ENCODE measurements at regions not wholly inside any gene's neighbourhood (a gene's known extent, or its start where the extent isn't known, plus 50 kb on each side); places are given as distances from the start of the nearest gene placed in this dataset.

DNA sequence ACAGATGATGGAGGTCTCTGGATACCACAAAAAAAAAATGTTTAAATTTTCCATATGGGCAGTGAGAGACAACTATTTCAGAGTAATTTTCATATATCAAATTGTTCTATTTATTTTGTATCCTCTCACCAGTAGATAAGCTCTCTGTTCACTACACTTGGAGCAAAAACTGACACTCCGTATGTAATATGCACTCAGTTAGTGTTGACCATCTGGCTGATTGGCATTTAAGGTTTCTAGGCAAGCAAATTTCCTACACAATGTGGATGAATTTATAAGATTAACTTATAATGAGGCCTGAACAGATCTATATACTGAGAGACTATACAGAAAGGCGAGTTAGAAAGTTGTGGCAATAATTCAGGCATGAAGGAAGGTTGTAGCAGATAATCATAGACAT is 836.5 kb upstream of the SEMA6D start:
- no peaks in the 10 kb centered on the region for H3K9me3 ChIP-seq (ENCODE audit: control insufficient read depth, insufficient read depth, low read length)
- no peak overlapping the region for H3K4me2 ChIP-seq (ENCODE audit: low read depth, low read length)
- intact Hi-C loops (cut with micrococcal nuclease) (no loop called here), in situ Hi-C loops (cut with MboI; ENCODE audit: low sequenced_read_pairs) (no loop called here), dilution Hi-C loops (cut with HindIII; ENCODE audit: low sequenced_read_pairs, unreplicated experiment) (no loop called here)
- no peak overlapping the region for H3K27ac ChIP-seq (ENCODE audit: insufficient read depth, low read length)
- no peaks in the 10 kb centered on the region for H3K9me1 ChIP-seq (ENCODE audit: insufficient read depth, low read length)
- no peak overlapping the region for H3K4ac ChIP-seq (ENCODE audit: low read depth, low read length)
- no peak overlapping the region for H4K5ac ChIP-seq (ENCODE audit: low read depth, low read length)
- H4K20me1 ChIP-seq (ENCODE audit: insufficient read depth, low read length): no peaks in the 10 kb centered on the region
- no peak overlapping the region for H2AFZ ChIP-seq (replicated peaks; ENCODE audit: low read length, poor library complexity)
- H4K91ac ChIP-seq (ENCODE audit: insufficient read depth, low read depth, low read length): no peak overlapping the region
- H3K4me1 ChIP-seq (ENCODE audit: control insufficient read depth, insufficient read depth, low read length): no peaks in the 10 kb centered on the region
- H2BK20ac ChIP-seq (ENCODE audit: low read depth, low read length): no peak overlapping the region
- H3K56ac ChIP-seq (ENCODE audit: extremely low read depth, insufficient read depth, low read length): no peak overlapping the region
- no peak overlapping the region for H2BK5ac ChIP-seq (ENCODE audit: low read depth, low read length, poor library complexity, severe bottlenecking)
- H3K36me3 ChIP-seq (ENCODE audit: control insufficient read depth, insufficient read depth, low read length): no peaks in the 10 kb centered on the region
- no peak overlapping the region for H3K23ac ChIP-seq (ENCODE audit: low read depth, low read length)
- H3K79me1 ChIP-seq (ENCODE audit: low read depth in 1 of 2, low read length in 2 of 2): no peaks in the 10 kb centered on the region
- H2AK5ac ChIP-seq (ENCODE audit: low read depth, low read length): no peak overlapping the region
- no peak overlapping the region for H2BK120ac ChIP-seq (ENCODE audit: low read depth, low read length)
- ChIA-PET POLR2A (ENCODE audit: unreplicated experiment) (no interaction called here), CTCF (no interaction called here)
- no peak for DNase-seq
- H3K27me3 ChIP-seq (ENCODE audit: control insufficient read depth, insufficient read depth, low read length): no peaks in the 10 kb centered on the region
- no peak for ATAC-seq (ENCODE audit: low read depth)
- H2BK15ac ChIP-seq (ENCODE audit: low read depth, low read length): no peak overlapping the region
- no peak overlapping the region for H4K8ac ChIP-seq (ENCODE audit: low read depth in 2 of 2, low read length in 2 of 2)
- no peak overlapping the region for H3K18ac ChIP-seq (ENCODE audit: low read depth, low read length)
- H3K9ac ChIP-seq (ENCODE audit: low read depth, low read length): no peak overlapping the region
- H3K14ac ChIP-seq (replicated peaks; ENCODE audit: low read depth, low read length): no peak overlapping the region
- WGBS, 2 experiments (ENCODE audit: extremely low coverage in 2 of 2, insufficient read length in 1 of 2): no CpG with 5 or more reads among the region's 2 CpGs
- no peak overlapping the region for H2AK9ac ChIP-seq (replicated peaks; ENCODE audit: low read depth, low read length, poor library complexity)
- BruUV-seq (replicated peaks): no TSS peak
- TF ChIP-seq POLR2A (IDR thresholded peaks at IDR 0.05; ENCODE audit: low read depth, low read length): no peak
- TF ChIP-seq MAFK (IDR thresholded peaks at IDR 0.05; ENCODE audit: low read depth, low read length): no peak
- no peak for TF ChIP-seq RCOR1 (IDR thresholded peaks at IDR 0.05; ENCODE audit: insufficient replicate concordance, low read length)
- TF ChIP-seq, protein P1, sequence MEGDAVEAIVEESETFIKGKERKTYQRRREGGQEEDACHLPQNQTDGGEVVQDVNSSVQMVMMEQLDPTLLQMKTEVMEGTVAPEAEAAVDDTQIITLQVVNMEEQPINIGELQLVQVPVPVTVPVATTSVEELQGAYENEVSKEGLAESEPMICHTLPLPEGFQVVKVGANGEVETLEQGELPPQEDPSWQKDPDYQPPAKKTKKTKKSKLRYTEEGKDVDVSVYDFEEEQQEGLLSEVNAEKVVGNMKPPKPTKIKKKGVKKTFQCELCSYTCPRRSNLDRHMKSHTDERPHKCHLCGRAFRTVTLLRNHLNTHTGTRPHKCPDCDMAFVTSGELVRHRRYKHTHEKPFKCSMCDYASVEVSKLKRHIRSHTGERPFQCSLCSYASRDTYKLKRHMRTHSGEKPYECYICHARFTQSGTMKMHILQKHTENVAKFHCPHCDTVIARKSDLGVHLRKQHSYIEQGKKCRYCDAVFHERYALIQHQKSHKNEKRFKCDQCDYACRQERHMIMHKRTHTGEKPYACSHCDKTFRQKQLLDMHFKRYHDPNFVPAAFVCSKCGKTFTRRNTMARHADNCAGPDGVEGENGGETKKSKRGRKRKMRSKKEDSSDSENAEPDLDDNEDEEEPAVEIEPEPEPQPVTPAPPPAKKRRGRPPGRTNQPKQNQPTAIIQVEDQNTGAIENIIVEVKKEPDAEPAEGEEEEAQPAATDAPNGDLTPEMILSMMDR (conservative IDR thresholded peaks at IDR 0.05; ENCODE audit: low read depth, low read length): no peak
- TF ChIP-seq CHD1 (IDR thresholded peaks at IDR 0.05; ENCODE audit: low read depth, low read length): no peak
- no peak for TF ChIP-seq RAD21 (IDR thresholded peaks at IDR 0.05; ENCODE audit: low read length)
- TF ChIP-seq RFX5 (IDR thresholded peaks at IDR 0.05; ENCODE audit: low read depth, low read length): no peak
- TF ChIP-seq NFE2L2 (IDR thresholded peaks at IDR 0.05; ENCODE audit: low read depth, low read length): no peak
- TF ChIP-seq FOS (IDR thresholded peaks at IDR 0.05; ENCODE audit: low read depth, low read length): no peak
- TF ChIP-seq, protein P2, sequence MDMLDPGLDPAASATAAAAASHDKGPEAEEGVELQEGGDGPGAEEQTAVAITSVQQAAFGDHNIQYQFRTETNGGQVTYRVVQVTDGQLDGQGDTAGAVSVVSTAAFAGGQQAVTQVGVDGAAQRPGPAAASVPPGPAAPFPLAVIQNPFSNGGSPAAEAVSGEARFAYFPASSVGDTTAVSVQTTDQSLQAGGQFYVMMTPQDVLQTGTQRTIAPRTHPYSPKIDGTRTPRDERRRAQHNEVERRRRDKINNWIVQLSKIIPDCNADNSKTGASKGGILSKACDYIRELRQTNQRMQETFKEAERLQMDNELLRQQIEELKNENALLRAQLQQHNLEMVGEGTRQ (IDR thresholded peaks at IDR 0.05; ENCODE audit: low read depth, low read length): no peak
- no peak for TF ChIP-seq MXI1 (IDR thresholded peaks at IDR 0.05; ENCODE audit: borderline replicate concordance, low read depth, low read length)
- TF ChIP-seq BHLHE40 (IDR thresholded peaks at IDR 0.05; ENCODE audit: low read depth, low read length): no peak
- no peak for TF ChIP-seq SMC3 (IDR thresholded peaks at IDR 0.05; ENCODE audit: low read depth, low read length)
- TF ChIP-seq CEBPB (IDR thresholded peaks at IDR 0.05; ENCODE audit: low read depth, low read length): no peak
- TF ChIP-seq MAZ (IDR thresholded peaks at IDR 0.05; ENCODE audit: borderline replicate concordance, low read depth, low read length): no peak
- TF ChIP-seq, protein P3, sequence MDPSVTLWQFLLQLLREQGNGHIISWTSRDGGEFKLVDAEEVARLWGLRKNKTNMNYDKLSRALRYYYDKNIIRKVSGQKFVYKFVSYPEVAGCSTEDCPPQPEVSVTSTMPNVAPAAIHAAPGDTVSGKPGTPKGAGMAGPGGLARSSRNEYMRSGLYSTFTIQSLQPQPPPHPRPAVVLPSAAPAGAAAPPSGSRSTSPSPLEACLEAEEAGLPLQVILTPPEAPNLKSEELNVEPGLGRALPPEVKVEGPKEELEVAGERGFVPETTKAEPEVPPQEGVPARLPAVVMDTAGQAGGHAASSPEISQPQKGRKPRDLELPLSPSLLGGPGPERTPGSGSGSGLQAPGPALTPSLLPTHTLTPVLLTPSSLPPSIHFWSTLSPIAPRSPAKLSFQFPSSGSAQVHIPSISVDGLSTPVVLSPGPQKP (IDR thresholded peaks at IDR 0.05; ENCODE audit: borderline replicate concordance, low read depth, low read length): no peak
- no peak overlapping the region for H3K4me3 ChIP-seq (ENCODE audit: insufficient read depth, low read depth, low read length)

Data from IMR-90 (cell line).